OCI-M1 (cell line): ENCODE measurements at regions not wholly inside any gene's neighbourhood (a gene's known extent, or its start where the extent isn't known, plus 50 kb on each side); places are given as distances from the start of the nearest gene placed in this dataset.
"Not testable (repeated sequence)": the region's sequence is repeated elsewhere in the genome, so short reads cannot be mapped to it uniquely, and the experiment has no call there.

Experiments used
- DNase-seq: peaks from one replicate; lab custom pipeline; 2025; lab: John Stamatoyannopoulos, UW

DNA sequence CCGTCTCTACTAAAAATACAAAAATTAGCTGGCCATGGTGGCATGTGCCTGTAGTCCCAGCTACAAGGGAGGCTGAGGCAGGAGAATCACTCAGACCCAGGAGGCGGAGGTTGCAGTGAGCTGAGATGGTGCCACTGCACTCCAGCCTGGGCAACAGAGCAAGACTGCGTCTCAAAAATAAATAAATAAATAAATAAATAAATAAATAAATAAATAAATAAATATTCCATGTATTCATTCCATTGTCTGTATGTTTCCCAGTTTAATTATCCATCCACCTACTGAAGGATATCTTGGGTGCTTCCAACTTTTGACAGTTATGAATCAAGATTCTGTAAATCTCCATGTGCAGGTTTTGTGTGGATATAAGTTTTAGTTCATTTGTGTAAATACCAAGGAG is 397.4 kb upstream of the SLC35B3 start:
- DNase-seq = not testable (repeated sequence)

GRCh38 chr6:8831366-8832152 is 396.2 kb upstream of the SLC35B3 start:
- no peak for DNase-seq

GRCh38 chr6:8830794-8831193 is 395.4 kb upstream of the SLC35B3 start:
- DNase-seq = no peak

GRCh38 chr6:8829796-8830195 is 394.5 kb upstream of the SLC35B3 start:
- no peak for DNase-seq

DNA sequence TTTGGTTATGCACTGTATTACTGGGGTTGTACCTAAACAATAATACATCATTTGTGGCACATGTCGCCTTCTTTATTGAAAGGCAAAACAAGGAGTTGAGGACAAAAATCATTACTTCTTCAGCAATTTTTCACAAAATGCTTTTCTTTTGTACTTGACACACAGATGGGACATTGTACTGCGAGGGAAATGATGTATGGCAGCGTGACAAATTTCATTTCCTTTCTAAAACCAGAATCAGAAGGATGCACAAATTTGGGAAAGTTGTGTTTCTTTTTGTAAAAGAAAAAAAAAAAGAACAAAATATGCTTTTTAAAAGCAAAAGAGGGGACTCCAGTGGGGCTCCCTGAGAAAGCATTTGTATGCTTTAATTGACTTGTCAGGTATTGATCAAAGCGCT is 394.0 kb upstream of the SLC35B3 start:
- DNase-seq = no peak

DNA sequence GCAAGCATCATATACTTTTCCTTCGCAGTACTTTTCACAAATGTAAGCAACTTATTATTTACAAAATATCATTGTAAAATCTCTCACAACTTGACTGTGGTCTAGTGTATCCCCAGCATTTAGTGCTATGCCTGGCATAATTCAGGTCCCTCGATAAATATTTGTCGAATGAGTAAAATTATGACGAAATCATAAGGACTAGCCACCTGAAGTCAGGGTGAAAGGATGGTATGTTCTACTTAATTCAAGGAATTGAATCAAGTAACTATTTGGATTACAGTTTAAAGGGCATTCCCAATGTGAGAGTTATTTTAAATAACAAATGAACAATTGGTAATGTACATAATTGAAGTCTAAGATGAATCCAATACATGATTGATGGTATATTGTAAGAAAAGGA is 393.0 kb upstream of the SLC35B3 start:
- no peak for DNase-seq

- DNase-seq = no peak
These were observed 390.4 kb upstream of the SLC35B3 start for GRCh38 chr6:8825726-8826125.

- DNase-seq = no peak
These were observed 386.6 kb upstream of the SLC35B3 start for GRCh38 chr6:8821981-8822381.

DNA sequence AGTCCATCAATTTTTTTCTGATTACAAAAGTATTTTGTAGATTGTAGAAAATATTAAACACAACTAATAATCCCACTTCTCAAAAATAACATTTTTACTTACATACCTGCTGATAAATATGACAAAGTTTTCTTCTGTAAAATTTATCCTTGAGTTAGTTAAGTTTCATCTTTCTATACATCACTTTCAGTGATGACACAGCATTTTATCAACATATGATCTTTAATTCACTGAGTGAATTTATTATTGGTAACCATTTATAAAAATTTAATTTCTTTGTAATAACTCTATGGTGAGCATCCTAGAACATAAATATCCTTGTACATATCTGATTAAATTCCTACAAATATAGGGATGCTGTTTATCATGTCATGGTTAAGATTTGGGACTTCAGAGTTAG is 385.0 kb upstream of the SLC35B3 start:
- DNase-seq = no peak

GRCh38 chr6:8819446-8819845 is 384.1 kb upstream of the SLC35B3 start:
- no peak for DNase-seq

DNA sequence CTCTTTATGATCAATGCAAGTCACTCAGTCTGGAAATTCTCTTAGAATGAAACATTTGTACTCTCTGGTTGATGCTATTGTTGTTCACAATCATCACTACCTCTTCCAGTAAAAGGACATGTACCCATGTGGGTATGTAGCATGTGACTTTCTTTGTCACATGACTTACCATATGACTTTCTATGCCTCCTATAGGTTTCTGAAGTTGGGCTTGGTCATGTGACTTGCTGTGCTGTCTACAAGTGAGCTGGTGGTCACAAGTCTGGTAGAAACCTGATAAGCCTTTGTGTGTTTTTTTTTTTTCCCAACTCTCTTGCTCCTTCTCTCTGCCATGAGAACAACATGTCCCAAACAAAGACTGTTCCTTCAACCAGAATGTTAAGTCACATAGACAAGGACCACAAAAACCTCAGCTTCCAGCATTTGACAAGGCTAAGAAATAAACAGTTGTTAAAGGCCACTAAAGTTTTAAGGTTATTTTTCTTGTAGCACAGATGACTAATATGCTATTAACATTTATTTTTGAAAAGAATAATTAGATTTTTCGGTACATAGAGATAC is 379.2 kb upstream of the SLC35B3 start:
- peak; percentile 43 for DNase-seq

GRCh38 chr6:8810325-8810724 is 375.0 kb upstream of the SLC35B3 start:
- no peak for DNase-seq

GRCh38 chr6:8809662-8810061 is 374.3 kb upstream of the SLC35B3 start:
- DNase-seq = no peak

- DNase-seq = no peak
These were observed 367.9 kb upstream of the SLC35B3 start for GRCh38 chr6:8803181-8803760.

- DNase-seq = not testable (repeated sequence)
These were observed 367.1 kb upstream of the SLC35B3 start for GRCh38 chr6:8802397-8802796.

DNA sequence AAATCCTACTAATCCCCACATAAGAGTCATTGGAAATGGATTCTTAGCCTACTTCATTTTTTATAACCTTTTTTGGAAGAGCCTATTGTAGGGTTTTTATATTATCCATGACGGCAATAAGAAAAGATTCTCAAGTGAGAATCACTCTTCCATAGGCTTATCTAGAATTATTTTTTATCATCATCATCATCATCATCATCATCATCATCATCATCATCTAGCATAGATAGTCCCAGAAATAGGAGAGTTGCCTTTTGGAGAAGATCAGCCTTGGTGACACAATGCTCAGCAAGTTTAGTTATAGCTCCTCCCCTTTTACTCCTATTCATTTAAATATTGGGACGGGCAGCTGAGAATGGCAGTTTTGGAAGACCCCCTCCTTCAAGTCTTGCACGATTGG is 359.1 kb upstream of the SLC35B3 start:
- DNase-seq = no peak

- no peak for DNase-seq
These were observed 354.5 kb upstream of the SLC35B3 start for GRCh38 chr6:8789878-8790277.

DNA sequence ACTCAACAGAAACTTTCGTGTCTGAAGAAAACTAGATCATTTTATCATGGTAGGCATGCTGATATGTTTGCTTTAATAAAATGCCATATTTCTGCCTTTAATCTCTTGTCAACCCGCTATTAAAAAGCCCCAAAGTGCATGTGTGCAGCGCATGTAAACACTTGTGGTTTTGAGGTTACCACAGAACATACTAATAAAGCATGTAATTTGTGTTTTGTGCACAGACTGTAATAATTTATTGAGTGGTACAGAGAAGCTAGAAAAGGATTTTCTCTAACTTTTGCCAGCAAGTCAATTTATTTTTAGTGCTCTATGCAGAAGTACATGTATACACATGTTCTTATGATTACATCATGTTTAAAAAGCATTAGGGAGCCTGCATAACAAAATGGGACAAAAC is 349.9 kb upstream of the SLC35B3 start:
- DNase-seq = no peak

DNA sequence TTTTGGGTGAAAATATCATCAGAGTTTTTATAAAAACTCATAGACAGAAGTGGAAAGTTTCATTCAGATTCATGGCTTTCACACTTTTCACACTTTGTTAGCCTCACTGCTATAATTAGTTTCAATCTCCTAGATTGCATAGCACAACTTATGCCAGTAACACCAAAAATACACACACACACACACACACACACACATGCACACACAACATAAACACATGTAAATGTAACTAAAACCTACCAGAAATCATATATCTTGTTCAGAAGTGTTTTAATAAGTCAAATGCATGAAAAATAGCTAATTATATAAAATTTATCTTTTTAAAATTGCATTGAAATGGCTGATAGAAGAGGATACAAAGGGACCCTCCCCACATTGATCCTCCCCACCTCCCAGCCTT is 347.8 kb upstream of the SLC35B3 start:
- DNase-seq = no peak

- DNase-seq = no peak
These were observed 345.3 kb upstream of the SLC35B3 start for GRCh38 chr6:8780653-8781052.

- DNase-seq = no peak
These were observed 329.4 kb upstream of the SLC35B3 start for GRCh38 chr6:8764733-8765132.

DNA sequence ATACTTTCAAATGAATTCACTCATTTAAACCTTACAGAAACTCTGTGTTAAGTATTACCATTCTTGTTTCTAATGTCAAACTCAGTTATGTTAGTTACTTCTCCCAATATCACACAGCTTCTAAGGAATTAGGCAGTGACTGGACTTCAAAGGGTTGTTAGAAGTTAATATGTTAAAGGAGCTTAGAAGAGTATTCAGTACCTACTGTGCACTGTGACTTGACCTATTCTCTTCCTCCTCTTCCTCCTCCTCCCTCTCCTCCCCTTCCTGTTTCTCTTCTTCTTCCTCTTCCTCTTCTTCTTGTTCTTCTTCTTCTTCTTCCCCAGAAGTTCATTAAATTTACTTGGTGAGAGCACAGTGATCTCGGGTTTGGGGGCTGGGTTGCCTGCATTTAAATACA is 325.6 kb upstream of the SLC35B3 start:
- DNase-seq = no peak

GRCh38 chr6:8758412-8758811 is 323.1 kb upstream of the SLC35B3 start:
- DNase-seq = no peak

DNA sequence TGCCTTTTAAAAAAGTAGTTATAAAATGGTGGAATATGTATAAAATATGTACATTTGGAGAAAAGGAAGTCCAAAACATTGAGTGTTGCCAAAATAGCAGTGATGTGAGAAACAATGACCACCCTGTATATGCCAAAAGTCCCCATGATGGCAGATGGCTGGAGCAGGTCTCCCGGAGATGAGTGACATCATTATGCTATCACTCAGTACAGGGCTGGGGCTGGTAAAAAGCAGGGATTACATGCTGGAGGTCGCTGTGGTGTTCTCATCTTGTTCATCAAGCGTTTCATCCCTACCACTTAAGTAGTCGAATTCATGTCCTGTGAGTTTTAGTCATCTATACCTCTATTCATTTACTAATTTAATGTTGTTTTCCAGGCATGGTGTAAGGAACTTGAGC is 315.3 kb upstream of the SLC35B3 start:
- DNase-seq = no peak
